ENCODE measurements at regions not wholly inside any gene's neighbourhood (a gene's known extent, or its start where the extent isn't known, plus 50 kb on each side); places are given as distances from the start of the nearest gene placed in this dataset.
"Not testable (repeated sequence)": the region's sequence is repeated elsewhere in the genome, so short reads cannot be mapped to it uniquely, and the experiment has no call there.

GRCh38 chr11:134589129-134589528 is 177.1 kb upstream of the B3GAT1 start:
- H3K4me3 Mint-ChIP-seq = no peak overlapping the region
- Histone ChIP-seq H3K36me3 (no peaks in the 10 kb centered on the region), H3K27ac (no peak overlapping the region), H3F3A (ENCODE audit: low read depth) (no peaks in the 10 kb centered on the region), H3K27me3 (no peaks in the 10 kb centered on the region), H3K9ac (no peak overlapping the region), H3K79me2 (ENCODE audit: low read depth) (no peaks in the 10 kb centered on the region), H3K4me2 (no peak overlapping the region), H3K4me1 (no peaks in the 10 kb centered on the region), H3K4me3 (no peak overlapping the region), H3K9me3 (ENCODE audit: low read depth) (no peaks in the 10 kb centered on the region), H4K20me1 (ENCODE audit: low read depth) (no peaks in the 10 kb centered on the region), H2AFZ (replicated peaks) (no peak overlapping the region)
- H3K27me3 Mint-ChIP-seq (ENCODE audit: insufficient read depth, low read depth) = peaks cover 15% of the 10 kb centered on the region
- H3K27ac Mint-ChIP-seq = no peak overlapping the region
- DNase-seq (ENCODE audit: low spot score) = no peak
- TF ChIP-seq CTCF (IDR thresholded peaks at IDR 0.05) (no peak), EZH2 (IDR thresholded peaks at IDR 0.05) (no peak), EZH2phosphoT487 (IDR thresholded peaks at IDR 0.05) (no peak)
- H3K36me3 Mint-ChIP-seq = no peaks in the 10 kb centered on the region
- H3K4me1 Mint-ChIP-seq = peaks cover 15% of the 10 kb centered on the region
- H3K9me3 Mint-ChIP-seq = peaks cover 5% of the 10 kb centered on the region

DNA sequence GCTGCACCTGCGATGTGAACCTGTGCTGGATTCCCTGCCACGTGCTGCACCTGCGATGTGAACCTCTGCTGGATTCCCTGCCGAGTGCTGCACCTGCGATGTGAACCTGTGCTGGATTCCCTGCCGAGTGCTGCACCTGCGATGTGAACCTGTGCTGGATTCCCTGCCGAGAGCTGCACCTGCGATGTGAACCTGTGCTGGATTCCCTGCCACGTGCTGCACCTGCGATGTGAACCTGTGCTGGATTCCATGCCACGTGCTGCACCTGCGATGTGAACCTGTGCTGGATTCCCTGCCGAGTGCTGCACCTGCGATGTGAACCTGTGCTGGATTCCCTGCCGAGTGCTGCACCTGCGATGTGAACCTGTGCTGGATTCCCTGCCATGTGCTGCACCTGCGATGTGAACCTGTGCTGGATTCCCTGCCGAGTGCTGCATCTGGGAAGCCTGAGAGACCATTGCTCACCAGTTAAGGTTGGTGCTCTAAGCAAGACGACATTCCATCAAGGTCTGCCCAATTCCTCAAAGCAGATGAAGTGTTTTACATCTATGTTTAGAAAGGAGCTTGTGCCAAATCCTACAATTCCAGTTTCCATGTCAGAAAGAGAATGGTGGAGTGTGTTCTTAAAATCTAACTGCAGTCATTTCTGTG is 176.5 kb upstream of the B3GAT1 start:
- not testable (repeated sequence) for H3K9me3 ChIP-seq (ENCODE audit: low read depth); H3K36me3 Mint-ChIP-seq; H2AFZ ChIP-seq (replicated peaks); H3K4me3 ChIP-seq; DNase-seq (ENCODE audit: low spot score); H3K4me3 Mint-ChIP-seq; H3K9me3 Mint-ChIP-seq; H3K27ac Mint-ChIP-seq; H3K4me2 ChIP-seq; H3K36me3 ChIP-seq; H3K4me1 ChIP-seq; H3K27ac ChIP-seq; H4K20me1 ChIP-seq (ENCODE audit: low read depth); H3K27me3 ChIP-seq; H3K79me2 ChIP-seq (ENCODE audit: low read depth); H3K9ac ChIP-seq; H3F3A ChIP-seq (ENCODE audit: low read depth)
- H3K4me1 Mint-ChIP-seq = peaks cover 20% of the 10 kb centered on the region
- H3K27me3 Mint-ChIP-seq (ENCODE audit: insufficient read depth, low read depth) = peaks cover 17% of the 10 kb centered on the region

DNA sequence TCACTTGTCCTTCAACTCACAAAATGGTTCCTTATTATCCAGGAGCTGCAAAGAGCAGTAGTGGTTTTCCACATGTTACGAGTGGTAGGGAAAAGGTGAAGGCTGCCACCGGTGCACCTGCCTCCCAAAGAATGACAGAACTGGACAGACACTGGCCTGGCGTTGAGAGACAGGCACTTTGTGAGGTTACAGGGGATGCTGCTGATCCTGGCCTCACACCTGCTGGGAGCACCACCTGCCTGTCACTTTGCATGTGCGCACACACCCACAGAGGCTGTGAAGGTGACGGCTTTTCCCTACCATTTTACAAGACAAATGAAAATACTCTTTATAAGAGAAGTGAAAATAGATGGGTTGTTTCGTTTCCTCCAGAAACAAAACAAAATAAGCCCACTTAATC is 175.3 kb upstream of the B3GAT1 start:
- Mint-ChIP-seq H3K27ac (no peak overlapping the region), H3K4me3 (no peak overlapping the region), H3K36me3 (no peaks in the 10 kb centered on the region), H3K9me3 (peaks cover 2% of the 10 kb centered on the region), H3K4me1 (peaks cover 24% of the 10 kb centered on the region), H3K27me3 (ENCODE audit: insufficient read depth, low read depth) (peaks cover 17% of the 10 kb centered on the region)
- H3K27ac ChIP-seq = no peak overlapping the region
- H3K4me2 ChIP-seq = no peak overlapping the region
- no peak for TF ChIP-seq EZH2 (IDR thresholded peaks at IDR 0.05)
- no peak for TF ChIP-seq CTCF (IDR thresholded peaks at IDR 0.05)
- no peak for TF ChIP-seq EZH2phosphoT487 (IDR thresholded peaks at IDR 0.05)
- no peaks in the 10 kb centered on the region for H3K36me3 ChIP-seq
- H3F3A ChIP-seq (ENCODE audit: low read depth) = no peaks in the 10 kb centered on the region
- no peak overlapping the region for H3K4me3 ChIP-seq
- no peak overlapping the region for H3K9ac ChIP-seq
- no peaks in the 10 kb centered on the region for H3K27me3 ChIP-seq
- H3K4me1 ChIP-seq = no peaks in the 10 kb centered on the region
- DNase-seq (ENCODE audit: low spot score) = no peak
- no peaks in the 10 kb centered on the region for H3K79me2 ChIP-seq (ENCODE audit: low read depth)
- no peaks in the 10 kb centered on the region for H3K9me3 ChIP-seq (ENCODE audit: low read depth)
- no peaks in the 10 kb centered on the region for H4K20me1 ChIP-seq (ENCODE audit: low read depth)
- no peak overlapping the region for H2AFZ ChIP-seq (replicated peaks)

- H3K4me1 Mint-ChIP-seq = peaks cover 24% of the 10 kb centered on the region
These were observed 174.7 kb upstream of the B3GAT1 start for GRCh38 chr11:134586726-134587125.

More at GRCh38 chr11:134586726-134587125, 174.7 kb upstream of the B3GAT1 start:
- no peak overlapping the region for H3K4me3 ChIP-seq
- H3K27me3 Mint-ChIP-seq (ENCODE audit: insufficient read depth, low read depth) = peaks cover 17% of the 10 kb centered on the region
- H3K79me2 ChIP-seq (ENCODE audit: low read depth) = no peaks in the 10 kb centered on the region
- no peak for DNase-seq (ENCODE audit: low spot score)
- no peaks in the 10 kb centered on the region for H3K36me3 ChIP-seq
- no peaks in the 10 kb centered on the region for H4K20me1 ChIP-seq (ENCODE audit: low read depth)
- H2AFZ ChIP-seq (replicated peaks) = no peak overlapping the region
- H3K27ac Mint-ChIP-seq = no peak overlapping the region
- H3F3A ChIP-seq (ENCODE audit: low read depth) = no peaks in the 10 kb centered on the region
- no peaks in the 10 kb centered on the region for H3K9me3 Mint-ChIP-seq
- no peaks in the 10 kb centered on the region for H3K9me3 ChIP-seq (ENCODE audit: low read depth)
- H3K4me2 ChIP-seq = no peak overlapping the region
- H3K9ac ChIP-seq = no peak overlapping the region
- H3K4me1 ChIP-seq = no peaks in the 10 kb centered on the region
- H3K36me3 Mint-ChIP-seq = no peaks in the 10 kb centered on the region
- H3K27ac ChIP-seq = no peak overlapping the region
- H3K27me3 ChIP-seq = no peaks in the 10 kb centered on the region
- TF ChIP-seq CTCF (IDR thresholded peaks at IDR 0.05) = no peak
- TF ChIP-seq EZH2phosphoT487 (IDR thresholded peaks at IDR 0.05) = no peak
- TF ChIP-seq EZH2 (IDR thresholded peaks at IDR 0.05) = no peak
- no peak overlapping the region for H3K4me3 Mint-ChIP-seq
